ENCODE measurements at regions not wholly inside any gene's neighbourhood (a gene's known extent, or its start where the extent isn't known, plus 50 kb on each side); places are given as distances from the start of the nearest gene placed in this dataset.
"Not testable (repeated sequence)": the region's sequence is repeated elsewhere in the genome, so short reads cannot be mapped to it uniquely, and the experiment has no call there.

DNA sequence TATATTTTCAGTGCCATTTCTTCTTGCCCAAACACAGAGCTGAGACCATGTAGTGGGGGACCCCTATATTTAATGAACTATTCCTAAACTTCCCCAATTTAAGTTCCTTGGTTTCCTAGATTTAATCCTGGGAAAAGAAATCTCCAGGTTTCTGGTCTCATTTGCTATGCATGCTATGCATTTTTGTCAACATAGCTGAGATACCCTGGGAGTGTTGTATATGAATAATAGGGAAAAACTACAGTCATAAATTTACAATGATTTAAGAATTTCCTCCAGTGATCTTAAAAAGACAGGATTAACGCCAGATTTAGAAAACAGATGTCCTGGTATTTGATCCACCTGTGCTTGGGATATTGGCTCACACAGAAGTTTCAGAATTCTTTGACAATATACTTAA lies 136.8 kb upstream of the RAPGEF2 start:
- H3K4me1 Mint-ChIP-seq (ENCODE audit: low read depth), result peaks cover 33% of the 10 kb centered on the region
- no peak for DNase-seq
- H3K4me3 Mint-ChIP-seq, result no peak overlapping the region
- TF ChIP-seq, protein P1, sequence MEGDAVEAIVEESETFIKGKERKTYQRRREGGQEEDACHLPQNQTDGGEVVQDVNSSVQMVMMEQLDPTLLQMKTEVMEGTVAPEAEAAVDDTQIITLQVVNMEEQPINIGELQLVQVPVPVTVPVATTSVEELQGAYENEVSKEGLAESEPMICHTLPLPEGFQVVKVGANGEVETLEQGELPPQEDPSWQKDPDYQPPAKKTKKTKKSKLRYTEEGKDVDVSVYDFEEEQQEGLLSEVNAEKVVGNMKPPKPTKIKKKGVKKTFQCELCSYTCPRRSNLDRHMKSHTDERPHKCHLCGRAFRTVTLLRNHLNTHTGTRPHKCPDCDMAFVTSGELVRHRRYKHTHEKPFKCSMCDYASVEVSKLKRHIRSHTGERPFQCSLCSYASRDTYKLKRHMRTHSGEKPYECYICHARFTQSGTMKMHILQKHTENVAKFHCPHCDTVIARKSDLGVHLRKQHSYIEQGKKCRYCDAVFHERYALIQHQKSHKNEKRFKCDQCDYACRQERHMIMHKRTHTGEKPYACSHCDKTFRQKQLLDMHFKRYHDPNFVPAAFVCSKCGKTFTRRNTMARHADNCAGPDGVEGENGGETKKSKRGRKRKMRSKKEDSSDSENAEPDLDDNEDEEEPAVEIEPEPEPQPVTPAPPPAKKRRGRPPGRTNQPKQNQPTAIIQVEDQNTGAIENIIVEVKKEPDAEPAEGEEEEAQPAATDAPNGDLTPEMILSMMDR (IDR thresholded peaks at IDR 0.05), result no peak
- H3K27me3 Mint-ChIP-seq (ENCODE audit: insufficient read depth), result peaks cover 10% of the 10 kb centered on the region
- no peaks in the 10 kb centered on the region for H3K9me3 Mint-ChIP-seq
- H3K27ac Mint-ChIP-seq, result no peak overlapping the region
- H3K36me3 Mint-ChIP-seq (ENCODE audit: low read depth), result no peaks in the 10 kb centered on the region

DNA sequence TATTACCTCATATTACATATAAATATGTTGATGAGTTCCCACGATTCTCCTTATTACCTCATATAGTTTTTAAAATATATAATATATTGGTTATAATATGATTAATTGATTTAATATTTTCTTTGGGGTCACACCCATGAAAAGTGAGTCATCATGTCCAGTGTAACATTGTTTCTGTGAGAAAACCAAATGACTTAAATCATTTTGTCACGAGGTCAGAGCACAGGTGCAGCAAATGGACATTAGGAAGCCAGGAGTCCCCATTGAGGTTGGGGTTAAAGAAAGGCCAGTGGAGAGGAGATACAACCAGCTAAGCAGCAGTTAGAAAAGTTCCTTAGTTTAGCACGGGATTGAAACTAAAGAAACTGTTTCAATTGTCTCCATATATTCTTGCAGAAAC lies 133.9 kb upstream of the RAPGEF2 start:
- Mint-ChIP-seq H3K9me3 (no peaks in the 10 kb centered on the region), H3K36me3 (ENCODE audit: low read depth) (no peaks in the 10 kb centered on the region), H3K4me1 (ENCODE audit: low read depth) (peaks cover 34% of the 10 kb centered on the region), H3K4me3 (no peak overlapping the region), H3K27me3 (ENCODE audit: insufficient read depth) (peaks cover 10% of the 10 kb centered on the region), H3K27ac (no peak overlapping the region)
- DNase-seq, result no peak
- TF ChIP-seq, protein P1 (IDR thresholded peaks at IDR 0.05), result no peak

DNA sequence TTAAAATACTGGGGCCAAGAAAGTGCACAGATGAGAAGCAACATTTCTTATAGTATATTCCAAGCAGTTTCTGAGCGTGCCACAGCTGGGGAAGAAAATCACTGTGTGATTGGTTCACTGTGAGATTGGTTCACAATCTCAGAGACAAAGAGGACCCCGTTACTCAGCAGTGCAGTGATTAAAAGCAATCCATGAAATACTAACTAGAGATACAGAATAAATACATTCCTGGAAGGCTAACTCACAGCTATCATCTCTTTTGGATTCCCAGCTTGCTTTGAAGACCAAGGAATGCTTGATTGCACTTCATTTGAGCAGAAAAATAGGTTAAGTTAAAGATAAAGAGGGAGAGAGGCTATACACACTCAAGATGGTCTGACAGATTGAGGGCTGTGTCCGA lies 132.1 kb upstream of the RAPGEF2 start:
- Mint-ChIP-seq H3K4me1 (ENCODE audit: low read depth) (peaks cover 28% of the 10 kb centered on the region), H3K36me3 (ENCODE audit: low read depth) (no peaks in the 10 kb centered on the region), H3K27ac (no peak overlapping the region), H3K27me3 (ENCODE audit: insufficient read depth) (peaks cover 9% of the 10 kb centered on the region), H3K4me3 (no peak overlapping the region), H3K9me3 (no peaks in the 10 kb centered on the region)
- DNase-seq, result no peak
- TF ChIP-seq, protein P1 (IDR thresholded peaks at IDR 0.05), result no peak

DNA sequence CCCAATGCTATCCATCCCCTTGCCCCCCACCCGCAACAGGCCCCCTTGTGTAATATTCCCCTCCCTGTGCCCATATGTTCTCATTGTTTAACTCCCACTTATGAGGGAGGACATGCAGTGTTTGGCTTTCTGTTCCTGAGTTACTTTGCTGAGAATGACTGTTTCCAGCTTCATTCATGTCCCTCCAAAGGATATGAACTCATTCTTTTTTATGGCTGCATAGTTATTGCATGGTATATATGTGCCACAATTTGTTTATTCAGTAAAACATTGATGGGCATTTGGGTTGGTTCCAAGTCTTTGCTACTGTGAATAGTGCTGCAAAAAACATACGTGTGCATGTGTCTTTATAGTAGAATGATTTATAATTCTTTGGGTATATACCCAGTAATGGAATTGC lies 128.4 kb upstream of the RAPGEF2 start:
- H3K4me3 Mint-ChIP-seq; H3K9me3 Mint-ChIP-seq; DNase-seq; H3K27ac Mint-ChIP-seq; H3K36me3 Mint-ChIP-seq (ENCODE audit: low read depth): not testable (repeated sequence)
- Mint-ChIP-seq H3K27me3 (ENCODE audit: insufficient read depth) (peaks cover 12% of the 10 kb centered on the region), H3K4me1 (ENCODE audit: low read depth) (peaks cover 11% of the 10 kb centered on the region)

DNA sequence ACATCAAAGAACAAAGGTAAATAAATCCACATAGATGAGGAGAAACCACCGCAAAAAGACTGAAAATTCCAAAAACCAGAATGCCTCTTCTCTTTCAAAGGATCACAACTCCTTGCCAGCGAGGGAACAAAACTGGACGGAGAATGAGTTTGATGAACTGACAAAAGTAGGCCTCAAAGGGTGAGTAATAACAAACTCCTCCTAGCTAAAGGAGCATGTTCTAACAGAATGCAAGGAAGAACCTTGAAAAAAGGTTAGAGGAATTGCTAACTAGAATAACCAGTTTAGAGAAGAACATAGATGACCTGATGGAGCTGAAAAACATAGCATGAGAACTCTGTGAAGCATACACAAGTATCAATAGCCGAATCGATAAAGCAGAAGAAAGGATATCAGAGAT lies 122.2 kb upstream of the RAPGEF2 start:
- DNase-seq; H3K4me3 Mint-ChIP-seq; H3K36me3 Mint-ChIP-seq (ENCODE audit: low read depth); H3K27ac Mint-ChIP-seq; H3K4me1 Mint-ChIP-seq (ENCODE audit: low read depth): not testable (repeated sequence)
- Mint-ChIP-seq H3K27me3 (ENCODE audit: insufficient read depth) (peaks cover 23% of the 10 kb centered on the region), H3K9me3 (peaks cover 15% of the 10 kb centered on the region; the same call in 1 of the 2 replicates)

DNA sequence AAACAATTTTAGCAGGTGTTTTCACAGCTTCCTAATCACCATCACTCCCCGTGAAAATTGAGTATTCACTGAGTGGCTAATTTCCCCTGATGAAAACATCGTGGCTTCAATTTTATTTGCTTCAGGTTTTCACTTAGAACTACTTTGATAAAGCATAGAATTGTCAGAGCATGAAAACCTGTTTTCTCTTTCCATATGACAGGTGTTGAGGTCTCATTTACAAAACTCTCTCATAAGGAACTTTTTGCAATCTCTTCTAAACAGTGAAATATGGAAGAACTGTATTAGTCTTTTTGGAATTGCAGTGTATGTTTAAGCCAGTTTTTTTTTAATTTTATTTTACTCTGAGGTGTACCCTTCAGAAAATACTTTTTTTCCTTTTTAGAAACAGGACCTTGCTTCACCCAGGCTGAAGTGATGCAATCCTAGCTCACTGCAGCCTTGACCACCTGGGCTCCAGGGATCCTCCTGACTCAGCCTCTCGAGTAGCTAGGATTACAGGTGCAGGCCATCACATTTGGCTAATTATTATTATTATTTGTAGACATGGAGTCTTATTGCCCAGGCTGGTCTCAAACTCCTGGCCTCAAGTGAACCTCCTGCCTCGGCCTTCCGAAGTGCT lies 111.2 kb upstream of the RAPGEF2 start:
- Mint-ChIP-seq H3K4me3 (no peak overlapping the region), H3K4me1 (ENCODE audit: low read depth) (peaks cover 8% of the 10 kb centered on the region), H3K27ac (no peak overlapping the region), H3K36me3 (ENCODE audit: low read depth) (no peaks in the 10 kb centered on the region), H3K27me3 (ENCODE audit: insufficient read depth) (peaks cover 21% of the 10 kb centered on the region), H3K9me3 (peaks cover 8% of the 10 kb centered on the region; the same call in 1 of the 2 replicates)
- TF ChIP-seq, protein P1 (IDR thresholded peaks at IDR 0.05), result no peak
- DNase-seq, result no peak

DNA sequence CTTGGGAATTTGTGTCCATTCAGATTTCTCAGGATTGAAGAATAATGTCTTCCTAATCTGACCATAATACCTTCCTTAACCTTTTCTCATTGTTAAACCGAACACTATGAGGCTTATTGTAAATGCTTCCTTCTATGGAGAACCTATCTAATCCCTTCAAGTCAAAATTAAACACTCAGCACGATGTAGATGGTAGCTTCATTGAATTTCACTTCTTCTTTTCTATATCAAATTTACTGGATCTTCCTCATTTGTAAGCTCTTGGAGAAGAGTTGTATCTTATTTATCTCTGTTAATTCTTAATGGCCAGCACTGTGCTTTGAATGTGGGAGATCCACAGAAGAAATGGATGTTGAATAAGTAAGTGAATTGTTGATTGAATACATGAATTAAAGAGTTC lies 109.0 kb upstream of the RAPGEF2 start:
- DNase-seq, result no peak
- peaks cover 31% of the 10 kb centered on the region for H3K4me1 Mint-ChIP-seq (ENCODE audit: low read depth)
- H3K4me3 Mint-ChIP-seq, result no peak overlapping the region
- no peaks in the 10 kb centered on the region for H3K36me3 Mint-ChIP-seq (ENCODE audit: low read depth)
- TF ChIP-seq, protein P1 (IDR thresholded peaks at IDR 0.05), result no peak
- peaks cover 4% of the 10 kb centered on the region; the same call in 1 of the 2 replicates for H3K9me3 Mint-ChIP-seq
- H3K27ac Mint-ChIP-seq, result no peak overlapping the region
- H3K27me3 Mint-ChIP-seq (ENCODE audit: insufficient read depth), result peaks cover 11% of the 10 kb centered on the region
